ENCODE measurements at regions not wholly inside any gene's neighbourhood (a gene's known extent, or its start where the extent isn't known, plus 50 kb on each side); places are given as distances from the start of the nearest gene placed in this dataset.

- no peak for TF ChIP-seq CTCF (conservative IDR thresholded peaks at IDR 0.05; ENCODE audit: control insufficient read depth, insufficient read depth, low read depth, low read length)
- peak; percentile 12 for DNase-seq (ENCODE audit: low read depth)
- no peak overlapping the region for H3K4me3 ChIP-seq (ENCODE audit: control insufficient read depth, low read depth, low read length)
Observed at GRCh38 chr13:75050419-75051046, 431.4 kb downstream of the TBC1D4 start.

- H3K4me3 ChIP-seq (ENCODE audit: control insufficient read depth, low read depth, low read length), result no peak overlapping the region
- no peak for DNase-seq (ENCODE audit: low read depth)
- TF ChIP-seq CTCF (conservative IDR thresholded peaks at IDR 0.05; ENCODE audit: control insufficient read depth, insufficient read depth, low read depth, low read length), result no peak
Observed at GRCh38 chr13:75049735-75050335, 432.1 kb downstream of the TBC1D4 start.

- H3K4me3 ChIP-seq (ENCODE audit: control insufficient read depth, low read depth, low read length), result no peak overlapping the region
- TF ChIP-seq CTCF (conservative IDR thresholded peaks at IDR 0.05; ENCODE audit: control insufficient read depth, insufficient read depth, low read depth, low read length), result no peak
- DNase-seq (ENCODE audit: low read depth), result no peak
Observed at GRCh38 chr13:75042807-75043206, 439.2 kb downstream of the TBC1D4 start.

GRCh38 chr13:75038393-75039113 lies 443.4 kb downstream of the TBC1D4 start:
- no peak for TF ChIP-seq CTCF (conservative IDR thresholded peaks at IDR 0.05; ENCODE audit: control insufficient read depth, insufficient read depth, low read depth, low read length)
- H3K4me3 ChIP-seq (ENCODE audit: control insufficient read depth, low read depth, low read length), result no peak overlapping the region
- no peak for DNase-seq (ENCODE audit: low read depth)

GRCh38 chr13:75025956-75026355 lies 456.0 kb downstream of the TBC1D4 start:
- H3K4me3 ChIP-seq (ENCODE audit: control insufficient read depth, low read depth, low read length), result no peak overlapping the region
- no peak for DNase-seq (ENCODE audit: low read depth)
- TF ChIP-seq CTCF (conservative IDR thresholded peaks at IDR 0.05; ENCODE audit: control insufficient read depth, insufficient read depth, low read depth, low read length), result no peak

- no peak for TF ChIP-seq CTCF (conservative IDR thresholded peaks at IDR 0.05; ENCODE audit: control insufficient read depth, insufficient read depth, low read depth, low read length)
- no peak for DNase-seq (ENCODE audit: low read depth)
- H3K4me3 ChIP-seq (ENCODE audit: control insufficient read depth, low read depth, low read length), result no peak overlapping the region
Observed at GRCh38 chr13:75024602-75025001, 457.4 kb downstream of the TBC1D4 start.
